SK-N-MC (cell line): ENCODE measurements at regions not wholly inside any gene's neighbourhood (a gene's known extent, or its start where the extent isn't known, plus 50 kb on each side); places are given as distances from the start of the nearest gene placed in this dataset.

Experiments used
- EZH2 ChIP-seq: fragments of 200-600 bp; sonication (generic); IDR thresholded peaks from one replicate; pipeline ENCODE4 v1.6.1; 2017; ENCODE audit warnings: antibody characterized with exemption
- POLR2AphosphoS5 ChIP-seq: IDR thresholded peaks from 2 replicates; pipeline ENCODE4 v1.6.1; 2012; ENCODE audit warnings: mild to moderate bottlenecking, low read depth, low read length, borderline replicate concordance

DNA sequence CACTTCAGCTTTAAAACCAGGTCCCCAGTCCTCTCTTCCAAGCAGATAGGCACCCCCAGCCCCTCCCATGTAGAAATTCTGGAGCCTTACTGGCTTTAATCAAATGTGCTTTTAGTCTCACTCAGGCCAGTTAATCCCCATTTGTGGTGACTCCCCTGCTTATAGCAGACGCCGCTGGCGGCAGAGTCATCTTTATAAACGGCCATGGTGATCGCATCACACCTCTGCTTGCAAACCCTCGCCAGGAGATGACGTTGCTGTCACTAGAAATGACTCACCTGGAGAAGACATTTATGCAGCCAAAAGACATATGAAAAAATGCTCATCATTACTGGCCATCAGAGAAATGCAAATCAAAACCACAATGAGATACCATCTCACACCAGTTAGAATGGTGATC, 369.3 kb downstream of the VRK1 start:
- no peak for TF ChIP-seq EZH2
- no peak for TF ChIP-seq POLR2AphosphoS5
